GM19328 (cell line): ENCODE measurements at regions not wholly inside any gene's neighbourhood (a gene's known extent, or its start where the extent isn't known, plus 50 kb on each side); places are given as distances from the start of the nearest gene placed in this dataset.

ENCODE experiments used
- ATAC-seq: cut with Tn5 transposase; IDR thresholded peaks from one replicate; pipeline ENCODE4 v1.9.1; 2021; ENCODE audit warnings: mild to moderate bottlenecking, moderate library complexity; ENCODE audit not compliant: unreplicated experiment

DNA sequence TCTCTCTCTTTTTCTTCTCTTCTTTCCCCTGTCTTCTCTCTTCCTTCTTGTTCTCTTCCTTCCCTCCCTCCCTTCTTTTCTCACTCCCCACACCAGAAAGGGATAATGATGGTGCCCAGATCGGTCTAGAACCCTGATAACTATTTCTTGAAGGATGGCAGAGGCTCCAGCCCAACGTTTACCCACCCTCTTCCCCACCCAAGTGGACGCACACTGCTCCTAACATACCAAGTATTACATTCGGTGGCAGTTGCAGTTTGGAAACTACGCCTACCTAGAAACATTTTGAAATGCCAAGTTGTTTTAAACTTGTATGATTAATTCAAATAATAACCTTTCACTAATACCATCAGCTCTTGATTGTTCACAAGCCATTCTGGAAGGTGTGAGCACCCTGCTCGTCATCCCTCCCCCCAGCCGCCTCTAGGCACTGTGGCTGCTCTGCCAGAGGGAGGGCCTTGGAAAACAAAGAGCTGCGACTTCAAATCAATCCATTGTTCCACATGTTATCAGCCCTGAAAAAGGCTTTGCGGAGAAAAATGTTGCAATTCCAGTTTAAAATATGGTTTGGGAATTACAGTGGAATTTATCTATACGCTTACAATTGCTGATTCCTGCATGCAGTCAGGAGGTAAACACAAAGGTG lies 1017.5 kb upstream of the TENM3 start:
- no peak for ATAC-seq

DNA sequence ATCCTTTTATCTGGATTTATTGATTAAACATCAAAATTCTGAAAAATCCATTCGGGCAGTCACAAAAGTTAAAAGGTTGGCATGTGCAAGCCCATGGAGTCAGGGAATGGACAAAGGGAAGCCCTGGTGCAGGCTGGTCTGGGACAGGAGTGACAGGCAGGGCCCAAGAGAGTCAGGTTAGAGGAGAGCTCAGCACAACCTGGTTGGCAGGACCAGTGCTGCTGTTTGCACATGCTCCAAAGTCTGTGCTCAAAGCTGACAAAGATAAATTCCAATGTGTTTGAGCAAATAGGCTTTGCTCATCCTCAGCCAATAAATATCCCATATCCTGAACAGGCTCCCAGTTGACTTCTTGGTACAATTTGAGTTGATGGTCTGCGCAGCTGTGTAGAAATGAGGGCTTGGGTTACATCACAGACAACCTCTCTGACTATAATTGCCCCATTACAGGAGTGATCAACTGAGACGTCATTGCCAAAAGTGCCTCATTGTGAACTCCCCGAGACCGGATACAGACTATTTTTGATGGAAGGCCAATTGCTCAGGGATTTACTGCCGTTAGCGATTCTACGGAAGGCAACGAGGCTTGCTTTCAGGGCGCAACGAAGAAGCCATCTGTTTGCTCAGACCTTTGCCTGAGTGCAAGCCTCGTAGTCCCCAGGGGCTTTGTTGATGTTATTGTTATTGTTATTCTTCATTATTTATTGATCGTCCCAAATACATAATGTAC lies 1008.1 kb upstream of the TENM3 start:
- ATAC-seq, result no peak

DNA sequence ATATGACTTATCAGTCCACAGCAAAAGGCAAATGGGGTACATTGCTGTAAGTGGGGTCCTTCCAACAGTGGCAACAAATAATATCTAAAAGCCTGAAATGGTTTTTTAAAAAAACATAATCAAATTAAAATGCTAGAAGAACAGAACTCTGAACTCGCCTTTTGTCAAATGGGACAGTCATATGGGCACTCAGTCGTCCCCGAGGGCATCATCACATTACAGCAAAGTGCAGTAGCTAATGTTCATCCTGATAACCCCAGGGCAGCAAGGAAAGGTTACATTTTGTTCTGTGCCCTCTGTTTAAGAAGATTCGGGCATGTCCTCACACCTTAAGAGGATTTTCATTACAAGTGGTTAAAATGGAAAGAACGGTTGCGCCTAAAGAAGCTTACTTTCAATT lies 997.9 kb upstream of the TENM3 start:
- no peak for ATAC-seq

DNA sequence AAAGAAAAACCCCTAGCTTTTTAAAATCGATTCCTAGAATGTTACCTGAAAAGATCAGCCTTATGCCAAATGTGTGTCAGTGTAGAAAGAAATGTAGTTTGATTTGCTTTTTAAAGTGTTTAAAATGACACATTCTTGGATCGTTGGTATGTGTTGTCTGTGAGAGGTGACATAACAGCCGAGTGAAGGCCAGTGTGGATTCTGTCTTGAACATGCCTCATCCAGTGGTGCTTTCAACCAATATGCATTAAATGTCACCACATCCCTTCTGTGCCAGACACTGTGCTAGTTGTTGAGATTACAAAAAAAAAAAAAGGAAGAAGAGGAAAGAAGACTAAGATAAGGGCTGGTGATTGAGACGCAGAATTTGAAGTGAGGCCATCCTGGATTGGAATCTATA lies 994.2 kb upstream of the TENM3 start:
- ATAC-seq, result no peak

DNA sequence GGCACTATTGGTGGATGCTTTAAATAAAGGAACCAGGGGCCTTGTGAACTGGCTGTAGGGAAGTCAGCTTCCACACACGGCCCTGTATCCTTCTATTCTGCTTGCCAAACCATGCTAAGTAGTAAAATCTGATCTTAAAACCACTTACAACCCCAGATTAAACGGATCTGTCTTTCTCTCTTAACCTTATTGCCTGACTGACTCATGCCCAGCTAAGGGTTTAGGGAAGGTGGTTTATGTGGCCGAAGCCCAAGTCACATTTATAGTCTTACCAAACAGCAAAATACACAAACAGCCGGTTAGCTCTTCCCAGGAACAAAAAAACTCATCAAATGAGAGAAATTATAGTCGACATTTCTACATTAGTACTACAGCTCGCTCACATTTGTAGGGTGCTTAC lies 988.4 kb upstream of the TENM3 start:
- no peak for ATAC-seq

DNA sequence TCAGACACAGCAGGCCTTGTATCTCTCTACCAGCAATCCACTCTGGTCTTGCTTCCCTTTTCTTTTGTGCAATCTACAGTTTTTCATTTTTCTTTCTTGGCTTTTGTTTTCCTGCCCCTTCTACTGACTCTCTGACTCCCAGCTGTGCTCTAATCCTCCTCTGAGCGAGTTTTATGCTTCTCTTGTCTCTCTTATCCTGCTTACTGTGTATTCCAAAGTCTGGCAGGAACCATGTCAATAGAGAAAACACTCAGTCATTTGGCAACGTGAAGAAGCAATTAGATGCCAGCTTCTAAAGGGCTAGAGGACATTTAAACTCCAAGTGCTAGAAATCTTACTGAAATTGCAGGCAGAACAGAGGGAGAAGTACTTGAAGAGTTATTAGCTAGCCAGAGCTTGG lies 984.6 kb upstream of the TENM3 start:
- no peak for ATAC-seq

DNA sequence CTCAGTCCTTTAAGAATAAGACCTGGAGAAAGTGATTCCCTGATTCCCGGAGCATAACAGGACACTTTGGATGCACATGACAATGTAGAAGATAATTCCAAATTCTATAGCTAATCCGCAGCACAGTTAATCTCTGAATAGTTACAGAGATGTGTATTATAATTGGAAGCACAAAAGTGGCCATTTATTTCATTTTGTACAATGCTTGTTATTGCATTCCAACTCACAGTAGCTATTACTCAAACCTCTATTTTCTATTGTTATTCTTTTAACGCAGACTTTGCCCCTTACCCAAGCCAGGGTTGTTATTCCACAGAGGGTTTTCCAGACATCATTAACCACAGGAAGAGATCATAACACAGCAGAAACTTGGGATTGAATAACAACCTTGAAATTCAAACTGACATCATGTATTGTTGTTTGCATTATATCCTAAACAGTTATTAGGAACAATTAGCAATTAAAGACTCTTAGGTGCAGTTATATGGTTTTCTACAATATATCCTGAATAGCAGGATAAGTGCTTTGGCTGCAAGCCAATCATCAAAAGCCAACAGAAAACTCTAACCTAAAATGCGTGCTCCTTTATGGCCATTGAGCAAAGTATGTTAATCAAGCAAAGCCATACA lies 984.0 kb upstream of the TENM3 start:
- no peak for ATAC-seq

DNA sequence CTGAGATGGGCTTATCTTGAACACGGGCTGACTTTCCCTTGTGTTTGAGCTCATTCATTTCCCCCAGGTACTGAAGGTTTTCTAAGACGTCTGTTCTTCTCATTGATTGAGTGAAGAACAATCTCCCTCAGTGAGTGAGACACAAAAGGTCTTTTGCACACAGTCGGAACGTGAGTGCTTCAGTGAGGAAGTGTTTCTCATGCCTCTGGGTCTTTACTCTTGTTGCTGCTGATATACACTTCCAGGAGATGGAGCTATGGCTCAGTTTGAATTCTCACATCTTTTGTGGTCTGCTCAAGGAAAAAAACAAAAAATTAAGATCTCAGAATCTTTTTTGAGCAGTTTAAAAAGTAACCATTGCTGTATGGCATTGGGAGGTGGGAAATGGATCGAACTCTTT lies 981.9 kb upstream of the TENM3 start:
- ATAC-seq, result no peak

DNA sequence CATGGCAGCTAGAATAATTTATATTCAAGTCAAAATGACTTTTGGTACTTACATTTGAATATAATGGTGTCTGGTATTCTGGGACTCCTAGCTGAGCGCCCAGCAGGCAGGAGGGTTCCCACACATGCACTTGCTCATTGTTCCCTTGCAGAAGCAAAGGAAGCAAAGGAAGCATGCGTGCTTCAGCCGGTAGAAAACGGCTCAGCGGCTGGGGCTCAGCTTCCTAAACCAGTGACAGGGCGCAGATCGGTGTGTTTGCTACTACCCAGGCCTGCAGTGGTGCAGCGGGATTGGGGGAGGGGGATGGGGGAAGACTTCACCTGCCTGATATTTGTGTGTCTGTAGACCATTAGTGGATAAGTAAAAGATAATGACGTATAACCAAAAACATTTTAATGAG lies 978.3 kb upstream of the TENM3 start:
- no peak for ATAC-seq

DNA sequence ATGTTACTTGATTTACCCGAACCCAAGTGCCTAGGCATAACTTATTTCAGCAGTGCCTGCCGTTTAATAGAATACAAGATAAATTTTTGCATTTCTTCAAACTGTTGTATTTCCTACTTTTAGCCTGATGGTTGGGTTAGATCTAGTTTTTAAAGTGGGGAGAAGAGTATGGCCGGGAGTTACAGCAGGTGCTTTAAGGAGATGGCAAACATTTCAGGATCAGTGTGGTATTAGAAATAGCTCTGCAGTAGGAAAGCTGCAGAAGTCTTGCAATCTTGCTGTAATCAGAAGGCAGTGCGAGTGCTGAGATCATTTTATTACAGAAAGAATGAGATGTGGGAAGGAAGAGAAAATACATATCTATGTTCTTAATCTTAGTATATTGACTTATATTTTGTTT lies 977.8 kb upstream of the TENM3 start:
- no peak for ATAC-seq

DNA sequence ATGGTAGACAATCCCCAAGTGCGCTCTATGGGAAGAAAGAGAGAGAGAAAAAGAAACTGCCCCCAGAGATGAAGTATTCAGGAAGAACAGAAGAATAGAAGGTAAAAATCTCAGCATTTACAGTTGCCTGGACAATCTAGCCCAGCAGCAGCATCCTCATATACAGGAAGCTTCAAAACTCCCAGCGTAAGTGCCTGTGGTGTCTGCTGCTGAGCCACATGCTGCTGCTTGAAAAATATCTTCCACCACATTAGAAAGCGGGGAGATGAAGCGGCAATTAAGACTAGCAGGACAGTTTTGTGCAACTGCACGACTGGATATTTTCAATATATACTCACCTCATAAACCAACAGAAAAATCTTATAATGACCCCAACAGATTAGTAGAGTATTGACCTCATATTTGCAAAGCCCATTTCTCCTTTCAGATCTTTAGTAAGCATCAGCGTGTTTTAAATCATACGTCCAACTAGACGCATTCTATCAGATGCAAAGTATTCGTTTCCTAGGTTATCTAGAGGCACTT lies 972.0 kb upstream of the TENM3 start:
- no peak for ATAC-seq

DNA sequence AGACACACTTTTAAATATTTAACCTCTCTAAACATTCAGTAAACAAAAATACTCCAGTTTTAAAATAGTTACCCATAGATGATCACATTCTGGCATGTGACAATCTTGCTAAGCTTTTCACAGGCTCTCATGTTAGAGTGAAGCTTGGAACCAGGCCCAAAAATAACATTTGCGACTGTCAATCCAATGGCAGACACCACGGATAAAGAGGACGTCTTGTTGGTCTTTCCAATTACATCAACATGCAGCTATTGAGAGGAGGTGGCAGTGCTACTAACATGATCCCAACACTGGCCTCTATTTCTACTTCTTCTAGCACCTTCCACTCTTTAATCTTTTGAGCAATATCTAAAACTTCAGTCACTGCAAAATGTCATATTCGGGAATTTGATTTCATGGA lies 970.8 kb upstream of the TENM3 start:
- no peak for ATAC-seq

DNA sequence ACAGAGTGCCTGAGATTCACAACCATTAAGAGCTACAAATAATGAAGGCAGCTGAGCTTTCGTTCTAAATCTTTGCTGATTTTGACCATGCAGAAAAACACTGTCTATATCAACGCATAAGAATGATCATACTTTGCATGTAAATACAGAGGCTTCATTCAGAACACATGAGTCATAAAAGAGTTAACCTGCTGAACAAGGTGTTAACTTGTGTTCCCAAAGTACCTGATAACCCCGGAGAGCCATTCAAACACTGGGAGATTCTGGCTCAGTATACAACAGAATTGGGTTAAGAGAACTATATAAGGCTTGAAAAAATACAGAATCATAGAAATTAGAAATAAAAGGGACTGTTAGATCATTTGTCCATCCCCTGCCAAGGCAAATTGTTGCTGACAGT lies 964.3 kb upstream of the TENM3 start:
- ATAC-seq, result no peak

DNA sequence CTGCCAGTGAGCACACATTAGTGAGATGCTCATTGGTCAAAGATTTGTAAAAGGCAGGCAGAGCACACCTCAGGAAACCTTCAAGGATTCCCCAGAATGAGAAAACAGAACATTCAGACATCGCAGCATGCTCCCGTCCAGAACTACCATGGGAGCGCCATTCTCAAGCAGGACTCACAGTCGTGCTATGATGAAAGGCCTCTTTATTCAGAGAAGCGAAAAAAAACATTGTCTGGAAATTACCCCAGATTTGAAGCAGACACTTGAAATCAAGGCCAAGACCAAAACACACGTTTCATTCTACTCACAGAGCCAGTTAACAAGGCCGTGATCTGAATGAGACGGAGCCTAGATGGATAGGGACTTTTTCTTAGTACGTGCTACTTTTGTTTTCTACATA lies 961.8 kb upstream of the TENM3 start:
- no peak for ATAC-seq

DNA sequence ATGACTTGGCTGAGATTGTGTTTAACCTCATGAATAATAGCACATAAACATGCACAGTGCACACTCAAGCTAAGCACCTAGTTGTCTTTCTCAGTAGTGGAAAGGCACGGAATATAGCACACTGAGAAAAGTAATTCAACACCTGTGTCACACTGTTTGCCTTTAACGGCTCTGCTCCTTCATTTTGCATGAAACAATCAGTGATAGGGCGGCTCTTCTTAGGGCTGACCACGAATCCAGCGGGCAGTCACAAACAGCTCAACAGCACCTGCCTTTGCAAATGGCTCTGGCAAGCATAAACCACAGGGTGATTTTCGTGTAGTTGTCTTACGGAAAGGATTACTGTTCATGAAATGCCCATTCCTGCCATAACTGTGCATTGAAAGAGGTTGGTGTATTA lies 954.0 kb upstream of the TENM3 start:
- no peak for ATAC-seq

DNA sequence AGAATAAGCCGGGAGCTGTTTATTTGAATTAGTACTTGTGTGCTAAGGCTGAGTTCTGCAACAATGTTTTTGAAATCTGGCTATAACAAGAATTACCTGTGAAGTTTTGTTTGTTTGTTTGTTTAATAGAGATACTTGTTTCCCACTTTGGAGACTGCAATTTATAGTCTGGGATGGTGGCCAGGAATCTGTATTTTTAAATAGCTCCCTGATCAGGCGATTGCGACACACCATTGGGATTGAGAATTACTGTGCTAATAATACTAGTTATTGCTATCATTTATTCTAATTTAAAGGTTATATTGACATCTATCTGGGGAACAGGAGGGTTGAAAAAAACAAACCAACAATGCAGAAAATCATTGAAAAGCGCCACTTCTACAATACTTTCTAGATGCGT lies 951.6 kb upstream of the TENM3 start:
- ATAC-seq, result no peak

DNA sequence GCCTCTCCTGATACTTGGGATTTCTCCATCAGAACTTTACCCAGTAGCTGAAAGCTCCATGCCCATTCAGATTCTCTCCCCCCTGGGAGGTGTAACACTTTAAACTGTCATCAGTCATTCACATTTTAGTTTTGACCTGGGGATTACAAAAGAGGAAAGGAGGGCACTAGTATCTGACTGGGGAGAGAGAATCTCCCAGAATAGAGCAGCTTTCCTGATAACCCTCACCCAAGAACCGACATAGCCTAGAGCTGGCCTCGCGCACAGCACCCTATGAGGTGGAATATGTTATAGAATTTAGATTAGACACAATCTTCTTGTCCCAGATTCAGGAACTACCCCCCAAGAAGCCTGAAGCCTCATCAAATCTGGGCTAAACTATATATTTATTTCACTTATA lies 950.2 kb upstream of the TENM3 start:
- ATAC-seq, result no peak

DNA sequence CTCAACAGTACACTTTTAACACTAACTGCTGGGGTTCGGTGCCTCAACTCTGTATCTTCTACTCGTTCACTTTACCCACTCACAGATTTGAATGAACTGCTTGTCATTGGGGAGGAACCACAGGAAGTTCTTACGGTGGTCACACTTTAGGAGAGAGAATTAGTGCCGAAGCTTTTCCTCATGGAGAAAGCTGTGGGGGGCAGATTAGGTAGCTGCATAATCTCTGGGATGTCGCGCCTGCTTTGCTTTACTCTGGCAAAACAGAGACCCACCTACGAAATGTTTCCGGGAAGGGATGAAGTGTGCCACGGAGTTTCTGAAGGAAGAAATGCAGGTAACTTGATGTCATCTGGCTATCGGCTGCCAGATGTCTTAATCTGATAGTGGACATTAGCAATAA lies 949.7 kb upstream of the TENM3 start:
- no peak for ATAC-seq

DNA sequence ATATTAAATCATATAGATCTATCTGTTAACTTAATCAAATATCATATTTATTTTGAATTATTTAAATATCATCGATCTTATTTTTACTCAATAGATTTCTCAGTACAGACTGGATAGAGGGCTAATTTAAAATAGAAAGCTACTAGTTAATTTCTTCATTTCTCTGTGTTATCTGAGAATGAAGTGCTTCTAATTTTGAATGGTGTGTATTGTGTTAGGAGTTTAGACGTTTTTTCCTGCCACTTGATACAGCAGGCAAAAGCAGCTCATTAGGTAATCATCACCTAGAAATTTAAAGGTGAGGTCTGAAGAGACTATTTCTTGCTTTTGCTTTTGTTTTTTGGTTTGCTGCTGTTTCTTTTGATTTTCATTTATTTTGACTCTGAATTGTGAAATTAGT lies 948.8 kb upstream of the TENM3 start:
- no peak for ATAC-seq

DNA sequence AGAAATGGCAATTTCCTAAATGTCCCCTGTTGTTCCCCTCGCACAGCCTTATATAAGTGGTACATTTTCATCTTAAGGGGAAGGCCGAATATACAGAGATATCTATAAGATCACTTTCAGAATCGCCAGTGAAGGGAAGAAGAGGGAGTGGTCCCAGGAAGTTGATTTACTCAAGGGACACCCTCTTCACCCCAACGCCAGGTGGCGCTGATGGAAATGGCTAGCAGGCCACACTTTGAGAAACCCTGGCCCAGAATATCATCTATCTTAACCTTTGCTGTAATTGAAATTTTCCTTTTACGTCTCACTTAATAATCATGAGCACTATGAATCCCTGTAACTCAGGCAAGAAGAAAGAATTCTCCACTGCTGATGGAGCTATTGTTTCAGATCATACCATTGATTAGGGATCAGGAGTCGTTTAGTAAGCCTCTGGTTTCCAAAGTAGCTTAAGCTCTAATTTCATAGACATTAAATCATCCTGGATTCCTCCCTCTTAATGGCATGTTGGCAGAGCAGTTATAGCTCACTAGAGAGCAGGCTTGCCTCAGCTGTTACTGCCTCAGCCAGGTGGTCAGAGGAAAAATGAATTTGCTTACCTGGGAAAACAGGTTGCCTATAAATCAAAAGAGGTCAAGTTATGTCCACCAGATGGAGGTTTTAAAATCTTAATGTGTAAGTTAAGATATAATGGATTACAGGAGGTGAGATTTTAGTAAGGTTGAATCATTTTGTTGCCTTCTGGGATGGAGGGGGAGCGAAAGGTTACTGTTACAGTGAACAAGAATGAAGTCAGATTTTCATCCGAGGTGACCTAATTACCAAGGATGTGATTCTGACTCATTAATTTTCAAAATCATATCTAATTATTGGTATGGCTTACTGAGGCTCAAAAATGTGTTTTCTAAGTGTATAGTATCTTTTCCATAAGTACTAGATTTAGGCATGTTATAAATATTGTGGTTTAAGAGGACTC lies 941.2 kb upstream of the TENM3 start:
- no peak for ATAC-seq

DNA sequence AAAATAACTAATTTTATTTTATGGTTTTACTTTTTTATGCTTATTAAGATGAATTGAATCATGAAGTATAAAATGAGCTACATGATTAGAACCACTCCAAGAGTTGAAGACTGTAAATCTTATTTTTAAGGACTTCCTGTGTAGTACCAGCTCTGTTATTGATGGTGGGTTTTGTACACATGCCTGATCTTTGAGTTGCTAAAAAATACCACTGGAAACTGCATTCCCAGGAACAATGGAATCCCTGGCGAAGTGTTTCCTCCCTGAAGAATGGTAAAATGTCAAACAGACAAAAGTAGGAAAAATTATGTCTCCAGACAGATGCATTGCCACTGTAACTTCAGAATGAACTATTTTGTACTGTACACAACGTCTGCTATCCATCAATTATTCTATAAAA lies 935.4 kb upstream of the TENM3 start:
- ATAC-seq, result no peak
